ENCODE measurements at regions not wholly inside any gene's neighbourhood (a gene's known extent, or its start where the extent isn't known, plus 50 kb on each side); places are given as distances from the start of the nearest gene placed in this dataset.

DNA sequence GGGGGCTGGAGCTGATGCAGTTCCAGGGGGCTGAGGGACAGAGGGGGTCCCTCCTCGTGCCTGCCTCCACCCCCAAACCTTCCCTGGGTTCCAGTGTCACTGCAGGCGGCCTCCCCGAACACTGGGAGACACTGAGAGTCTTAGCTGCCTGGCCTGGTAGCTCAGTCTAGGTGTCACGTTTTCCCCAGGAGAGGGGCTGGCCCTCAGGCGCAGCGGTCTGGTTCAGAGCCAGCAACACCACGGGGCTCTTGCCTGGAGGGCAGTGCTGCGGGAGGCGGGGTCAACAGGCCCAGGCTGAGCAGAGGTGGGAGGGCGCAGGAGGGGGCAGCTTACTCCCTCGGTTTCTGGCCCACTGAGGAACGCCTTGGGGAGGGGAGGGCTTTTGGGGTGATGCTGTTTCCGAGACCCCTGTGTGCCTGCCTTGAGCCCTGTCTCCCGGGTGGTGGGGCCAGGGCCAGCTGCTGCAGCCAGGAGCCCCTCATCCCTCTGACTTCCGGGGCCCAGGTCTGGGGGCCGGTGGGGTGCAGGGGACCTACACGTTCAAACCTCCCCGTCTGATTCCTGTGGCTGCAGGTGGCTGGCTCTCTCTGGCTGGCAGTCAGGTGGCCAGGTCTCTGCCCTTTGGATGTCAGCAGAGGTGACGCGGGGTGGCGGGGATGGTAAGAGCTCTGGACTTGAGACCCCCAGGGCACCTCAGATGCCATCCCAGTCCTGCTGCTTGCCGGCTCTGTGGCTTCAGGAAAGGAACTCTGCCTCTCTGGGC is 89.3 kb upstream of the GSE1 start (continued):
- TF ChIP-seq JARID2 (CRISPR knock-in tag; IDR thresholded peaks at IDR 0.05; ENCODE audit: insufficient replicate concordance) = no peak
- peak; percentile 10; the same call in 1 of the 2 replicates for TF ChIP-seq DR1 (CRISPR knock-in tag; IDR thresholded peaks at IDR 0.05)
- TF ChIP-seq, protein P1, sequence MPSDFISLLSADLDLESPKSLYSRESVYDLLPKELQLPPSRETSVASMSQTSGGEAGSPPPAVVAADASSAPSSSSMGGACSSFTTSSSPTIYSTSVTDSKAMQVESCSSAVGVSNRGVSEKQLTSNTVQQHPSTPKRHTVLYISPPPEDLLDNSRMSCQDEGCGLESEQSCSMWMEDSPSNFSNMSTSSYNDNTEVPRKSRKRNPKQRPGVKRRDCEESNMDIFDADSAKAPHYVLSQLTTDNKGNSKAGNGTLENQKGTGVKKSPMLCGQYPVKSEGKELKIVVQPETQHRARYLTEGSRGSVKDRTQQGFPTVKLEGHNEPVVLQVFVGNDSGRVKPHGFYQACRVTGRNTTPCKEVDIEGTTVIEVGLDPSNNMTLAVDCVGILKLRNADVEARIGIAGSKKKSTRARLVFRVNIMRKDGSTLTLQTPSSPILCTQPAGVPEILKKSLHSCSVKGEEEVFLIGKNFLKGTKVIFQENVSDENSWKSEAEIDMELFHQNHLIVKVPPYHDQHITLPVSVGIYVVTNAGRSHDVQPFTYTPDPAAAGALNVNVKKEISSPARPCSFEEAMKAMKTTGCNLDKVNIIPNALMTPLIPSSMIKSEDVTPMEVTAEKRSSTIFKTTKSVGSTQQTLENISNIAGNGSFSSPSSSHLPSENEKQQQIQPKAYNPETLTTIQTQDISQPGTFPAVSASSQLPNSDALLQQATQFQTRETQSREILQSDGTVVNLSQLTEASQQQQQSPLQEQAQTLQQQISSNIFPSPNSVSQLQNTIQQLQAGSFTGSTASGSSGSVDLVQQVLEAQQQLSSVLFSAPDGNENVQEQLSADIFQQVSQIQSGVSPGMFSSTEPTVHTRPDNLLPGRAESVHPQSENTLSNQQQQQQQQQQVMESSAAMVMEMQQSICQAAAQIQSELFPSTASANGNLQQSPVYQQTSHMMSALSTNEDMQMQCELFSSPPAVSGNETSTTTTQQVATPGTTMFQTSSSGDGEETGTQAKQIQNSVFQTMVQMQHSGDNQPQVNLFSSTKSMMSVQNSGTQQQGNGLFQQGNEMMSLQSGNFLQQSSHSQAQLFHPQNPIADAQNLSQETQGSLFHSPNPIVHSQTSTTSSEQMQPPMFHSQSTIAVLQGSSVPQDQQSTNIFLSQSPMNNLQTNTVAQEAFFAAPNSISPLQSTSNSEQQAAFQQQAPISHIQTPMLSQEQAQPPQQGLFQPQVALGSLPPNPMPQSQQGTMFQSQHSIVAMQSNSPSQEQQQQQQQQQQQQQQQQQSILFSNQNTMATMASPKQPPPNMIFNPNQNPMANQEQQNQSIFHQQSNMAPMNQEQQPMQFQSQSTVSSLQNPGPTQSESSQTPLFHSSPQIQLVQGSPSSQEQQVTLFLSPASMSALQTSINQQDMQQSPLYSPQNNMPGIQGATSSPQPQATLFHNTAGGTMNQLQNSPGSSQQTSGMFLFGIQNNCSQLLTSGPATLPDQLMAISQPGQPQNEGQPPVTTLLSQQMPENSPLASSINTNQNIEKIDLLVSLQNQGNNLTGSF (CRISPR knock-in tag; IDR thresholded peaks at IDR 0.05) = no peak; the same call in 1 of the 2 replicates
- TF ChIP-seq PRPF4 (IDR thresholded peaks at IDR 0.05; ENCODE audit: low read depth, low read length, poor library complexity, severe bottlenecking) = no peak
- TF ChIP-seq, protein P2, sequence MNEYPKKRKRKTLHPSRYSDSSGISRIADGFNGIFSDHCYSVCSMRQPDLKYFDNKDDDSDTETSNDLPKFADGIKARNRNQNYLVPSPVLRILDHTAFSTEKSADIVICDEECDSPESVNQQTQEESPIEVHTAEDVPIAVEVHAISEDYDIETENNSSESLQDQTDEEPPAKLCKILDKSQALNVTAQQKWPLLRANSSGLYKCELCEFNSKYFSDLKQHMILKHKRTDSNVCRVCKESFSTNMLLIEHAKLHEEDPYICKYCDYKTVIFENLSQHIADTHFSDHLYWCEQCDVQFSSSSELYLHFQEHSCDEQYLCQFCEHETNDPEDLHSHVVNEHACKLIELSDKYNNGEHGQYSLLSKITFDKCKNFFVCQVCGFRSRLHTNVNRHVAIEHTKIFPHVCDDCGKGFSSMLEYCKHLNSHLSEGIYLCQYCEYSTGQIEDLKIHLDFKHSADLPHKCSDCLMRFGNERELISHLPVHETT (CRISPR knock-in tag; conservative IDR thresholded peaks at IDR 0.05) = no peak
- TF ChIP-seq RCOR2 (CRISPR knock-in tag; IDR thresholded peaks at IDR 0.05) = no peak
- no peak for TF ChIP-seq ZNF207 (IDR thresholded peaks at IDR 0.05; ENCODE audit: borderline replicate concordance)
- TF ChIP-seq ADNP (CRISPR knock-in tag; IDR thresholded peaks at IDR 0.05) = no peak
- TF ChIP-seq, protein P3, sequence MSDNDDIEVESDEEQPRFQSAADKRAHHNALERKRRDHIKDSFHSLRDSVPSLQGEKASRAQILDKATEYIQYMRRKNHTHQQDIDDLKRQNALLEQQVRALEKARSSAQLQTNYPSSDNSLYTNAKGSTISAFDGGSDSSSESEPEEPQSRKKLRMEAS (IDR thresholded peaks at IDR 0.05) = no peak
- TF ChIP-seq HNF4A (CRISPR knock-in tag; IDR thresholded peaks at IDR 0.05) = peak; percentile 66
- TF ChIP-seq, protein P4, sequence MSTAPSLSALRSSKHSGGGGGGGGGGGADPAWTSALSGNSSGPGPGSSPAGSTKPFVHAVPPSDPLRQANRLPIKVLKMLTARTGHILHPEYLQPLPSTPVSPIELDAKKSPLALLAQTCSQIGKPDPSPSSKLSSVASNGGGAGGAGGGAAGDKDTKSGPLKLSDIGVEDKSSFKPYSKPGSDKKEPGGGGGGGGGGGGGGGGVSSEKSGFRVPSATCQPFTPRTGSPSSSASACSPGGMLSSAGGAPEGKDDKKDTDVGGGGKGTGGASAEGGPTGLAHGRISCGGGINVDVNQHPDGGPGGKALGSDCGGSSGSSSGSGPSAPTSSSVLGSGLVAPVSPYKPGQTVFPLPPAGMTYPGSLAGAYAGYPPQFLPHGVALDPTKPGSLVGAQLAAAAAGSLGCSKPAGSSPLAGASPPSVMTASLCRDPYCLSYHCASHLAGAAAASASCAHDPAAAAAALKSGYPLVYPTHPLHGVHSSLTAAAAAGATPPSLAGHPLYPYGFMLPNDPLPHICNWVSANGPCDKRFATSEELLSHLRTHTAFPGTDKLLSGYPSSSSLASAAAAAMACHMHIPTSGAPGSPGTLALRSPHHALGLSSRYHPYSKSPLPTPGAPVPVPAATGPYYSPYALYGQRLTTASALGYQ (CRISPR knock-in tag; IDR thresholded peaks at IDR 0.05) = no peak
- no peak for TF ChIP-seq ARHGAP35 (CRISPR knock-in tag; IDR thresholded peaks at IDR 0.05; ENCODE audit: borderline replicate concordance)
- no peak for TF ChIP-seq CBX2 (IDR thresholded peaks at IDR 0.05; ENCODE audit: low read depth, low read length)
- no peak for TF ChIP-seq CBX2 (CRISPR knock-in tag; IDR thresholded peaks at IDR 0.05; ENCODE audit: low read depth)
